ENCODE measurements at regions not wholly inside any gene's neighbourhood (a gene's known extent, or its start where the extent isn't known, plus 50 kb on each side); places are given as distances from the start of the nearest gene placed in this dataset.

- Mint-ChIP-seq H3K27ac (ENCODE audit: unreplicated experiment) (no peak overlapping the region), H3K27me3 (ENCODE audit: low read depth) (no peaks in the 10 kb centered on the region), H3K36me3 (ENCODE audit: low read depth) (no peaks in the 10 kb centered on the region), H3K4me3 (ENCODE audit: unreplicated experiment) (no peak overlapping the region), H3K4me1 (ENCODE audit: low read depth) (peaks cover 25% of the 10 kb centered on the region), H3K9me3 (ENCODE audit: low read depth) (peaks cover 5% of the 10 kb centered on the region)
- DNase-seq (ENCODE audit: low spot score) = no peak
- TF ChIP-seq CTCF (IDR thresholded peaks at IDR 0.05) = no peak
These were observed 165.1 kb upstream of the NDUFV2 start for GRCh38 chr18:8937160-8938094.

GRCh38 chr18:8938817-8939216, 163.7 kb upstream of the NDUFV2 start:
- no peak overlapping the region for H3K27ac Mint-ChIP-seq (ENCODE audit: unreplicated experiment)
- H3K9me3 Mint-ChIP-seq (ENCODE audit: low read depth) = no peaks in the 10 kb centered on the region
- H3K27me3 Mint-ChIP-seq (ENCODE audit: low read depth) = no peaks in the 10 kb centered on the region
- TF ChIP-seq CTCF (IDR thresholded peaks at IDR 0.05) = no peak
- no peak overlapping the region for H3K4me3 Mint-ChIP-seq (ENCODE audit: unreplicated experiment)
- DNase-seq (ENCODE audit: low spot score) = no peak
- H3K36me3 Mint-ChIP-seq (ENCODE audit: low read depth) = no peaks in the 10 kb centered on the region
- H3K4me1 Mint-ChIP-seq (ENCODE audit: low read depth) = peaks cover 35% of the 10 kb centered on the region

GRCh38 chr18:8942021-8942908, 160.2 kb upstream of the NDUFV2 start:
- Mint-ChIP-seq H3K9me3 (ENCODE audit: low read depth) (peaks cover 10% of the 10 kb centered on the region), H3K4me1 (ENCODE audit: low read depth) (peaks cover 54% of the 10 kb centered on the region), H3K27ac (ENCODE audit: unreplicated experiment) (peak overlapping the region; percentile 38), H3K4me3 (ENCODE audit: unreplicated experiment) (no peak overlapping the region), H3K36me3 (ENCODE audit: low read depth) (peaks cover 6% of the 10 kb centered on the region), H3K27me3 (ENCODE audit: low read depth) (no peaks in the 10 kb centered on the region)
- TF ChIP-seq CTCF (IDR thresholded peaks at IDR 0.05) = no peak
- DNase-seq (ENCODE audit: low spot score) = no peak

GRCh38 chr18:8942909-8943545, 159.5 kb upstream of the NDUFV2 start:
- DNase-seq (ENCODE audit: low spot score) = no peak
- Mint-ChIP-seq H3K9me3 (ENCODE audit: low read depth) (peaks cover 10% of the 10 kb centered on the region), H3K4me3 (ENCODE audit: unreplicated experiment) (no peak overlapping the region), H3K27me3 (ENCODE audit: low read depth) (no peaks in the 10 kb centered on the region), H3K27ac (ENCODE audit: unreplicated experiment) (no peak overlapping the region), H3K4me1 (ENCODE audit: low read depth) (peaks cover 55% of the 10 kb centered on the region), H3K36me3 (ENCODE audit: low read depth) (peaks cover 6% of the 10 kb centered on the region)
- no peak for TF ChIP-seq CTCF (IDR thresholded peaks at IDR 0.05)
